GM18519 (cell line): ENCODE measurements at regions not wholly inside any gene's neighbourhood (a gene's known extent, or its start where the extent isn't known, plus 50 kb on each side); places are given as distances from the start of the nearest gene placed in this dataset.
"Not testable (repeated sequence)": the region's sequence is repeated elsewhere in the genome, so short reads cannot be mapped to it uniquely, and the experiment has no call there.

Source experiments
- ATAC-seq: cut with Tn5 transposase; IDR thresholded peaks from one replicate; pipeline ENCODE4 v1.9.1; 2021; ENCODE audit warnings: mild to moderate bottlenecking, moderate library complexity; ENCODE audit not compliant: unreplicated experiment, low FRiP score

- no peak for ATAC-seq
Observed at GRCh38 chr22:47370448-47371262, 608.2 kb downstream of the TBC1D22A start.

GRCh38 chr22:47369431-47370015 is 607.1 kb downstream of the TBC1D22A start:
- no peak for ATAC-seq

- ATAC-seq, result no peak
Observed at GRCh38 chr22:47369020-47369419, 606.6 kb downstream of the TBC1D22A start.

- ATAC-seq, result no peak
Observed at GRCh38 chr22:47367993-47368945, 605.8 kb downstream of the TBC1D22A start.

- no peak for ATAC-seq
Observed at GRCh38 chr22:47367107-47367690, 604.7 kb downstream of the TBC1D22A start.

- no peak for ATAC-seq
Observed at GRCh38 chr22:47366026-47366767, 603.7 kb downstream of the TBC1D22A start.

- no peak for ATAC-seq
Observed at GRCh38 chr22:47361247-47361646, 598.8 kb downstream of the TBC1D22A start.

- ATAC-seq, result no peak
Observed at GRCh38 chr22:47357493-47357892, 595.0 kb downstream of the TBC1D22A start.

GRCh38 chr22:47357086-47357485 is 594.6 kb downstream of the TBC1D22A start:
- ATAC-seq, result no peak

- no peak for ATAC-seq
Observed at GRCh38 chr22:47356511-47357011, 594.1 kb downstream of the TBC1D22A start.

GRCh38 chr22:47355776-47356510 is 593.5 kb downstream of the TBC1D22A start:
- ATAC-seq, result no peak

- ATAC-seq, result no peak
Observed at GRCh38 chr22:47355388-47355725, 592.9 kb downstream of the TBC1D22A start.

GRCh38 chr22:47354668-47355387 is 592.4 kb downstream of the TBC1D22A start:
- no peak for ATAC-seq

GRCh38 chr22:47352920-47353700 is 590.7 kb downstream of the TBC1D22A start:
- ATAC-seq, result no peak

GRCh38 chr22:47351836-47352579 is 589.6 kb downstream of the TBC1D22A start:
- no peak for ATAC-seq

- ATAC-seq, result not testable (repeated sequence)
Observed at GRCh38 chr22:47346287-47346686, 583.8 kb downstream of the TBC1D22A start.

GRCh38 chr22:47345025-47345424 is 582.6 kb downstream of the TBC1D22A start:
- no peak for ATAC-seq
